ENCODE measurements at regions not wholly inside any gene's neighbourhood (a gene's known extent, or its start where the extent isn't known, plus 50 kb on each side); places are given as distances from the start of the nearest gene placed in this dataset.

GRCh38 chr3:181330821-181331563, 341.5 kb upstream of the DNAJC19 start:
- no peak for DNase-seq (ENCODE audit: low read depth in 1 of 2, low spot score in 2 of 2)
- 81% methylated on average over 5 of the region's 5 CpGs; no CpG with 5 or more reads in 1 of the 2 experiments for WGBS, 2 experiments (ENCODE audit: extremely low coverage in 1 of 2, insufficient coverage in 1 of 2, insufficient read length in 1 of 2, insufficient replicate concordance in 2 of 2, low coverage in 1 of 2, low lambda C conversion rate in 2 of 2, missing lambda C conversion rate in 1 of 2)
- Histone ChIP-seq H3K18ac (ENCODE audit: extremely low read depth, low read length) (no peak overlapping the region), H3K23me2 (ENCODE audit: low read depth, low read length) (no peaks in the 10 kb centered on the region), H3K9me3 (ENCODE audit: insufficient read depth in 2 of 2, low read depth in 1 of 2, low read length in 1 of 2) (no peaks in the 10 kb centered on the region), H4K20me1 (replicated peaks in 1 of 2; ENCODE audit: control insufficient read depth in 1 of 2, insufficient read depth in 2 of 2, low read length in 2 of 2) (no peaks in the 10 kb centered on the region), H2BK15ac (ENCODE audit: low read length) (no peak overlapping the region), H2BK20ac (ENCODE audit: low read length) (no peak overlapping the region), H3K4ac (replicated peaks; ENCODE audit: insufficient read length, low read depth, low read length) (no peak overlapping the region), H3K4me1 (replicated peaks in 1 of 4; ENCODE audit: control insufficient read depth in 3 of 4, insufficient read depth in 4 of 4, low read length in 3 of 4) (peaks cover 0 to 2% (median 0%) of the 10 kb centered on the region in 4 experiments; a peak in 2 of 7 replicates), H3K4me2 (ENCODE audit: insufficient read depth in 1 of 2, low read depth in 2 of 2, low read length in 2 of 2) (no peak overlapping the region), H3K36me3 (ENCODE audit: control insufficient read depth in 2 of 4, insufficient read depth in 4 of 4, low read length in 3 of 4) (no peaks in the 10 kb centered on the region), H2AFZ (ENCODE audit: low read length) (no peak overlapping the region), H4K91ac (replicated peaks; ENCODE audit: insufficient read length, low read length) (no peak overlapping the region), H3K79me2 (ENCODE audit: control insufficient read depth in 1 of 2, insufficient read depth in 2 of 2, low read length in 2 of 2) (no peaks in the 10 kb centered on the region), H3K79me1 (ENCODE audit: low read depth, low read length) (no peaks in the 10 kb centered on the region), H4K8ac (ENCODE audit: extremely low read depth, insufficient read depth, low read length) (no peak overlapping the region), H3K27ac (ENCODE audit: low read depth, low read length) (no peak overlapping the region), H3K9ac (replicated peaks in 1 of 4; ENCODE audit: extremely low read depth in 1 of 4, low read depth in 3 of 4, low read length in 3 of 4) (no peak overlapping the region), H2BK120ac (replicated peaks; ENCODE audit: low read depth, low read length) (no peak overlapping the region), H3K4me3 (ENCODE audit: extremely low read depth in 1 of 4, insufficient read depth in 2 of 4, low read depth in 3 of 4, low read length in 4 of 4) (no peak overlapping the region), H4K5ac (ENCODE audit: insufficient read length, low read depth, low read length) (no peak overlapping the region), H3K27me3 (replicated peaks in 1 of 4; ENCODE audit: control insufficient read depth in 3 of 4, extremely low read depth in 1 of 4, insufficient read depth in 3 of 4, low read length in 3 of 4) (no peaks in the 10 kb centered on the region), H2BK5ac (ENCODE audit: low read depth, low read length) (no peak overlapping the region), H2BK12ac (ENCODE audit: low read depth, low read length) (no peak overlapping the region), H3K14ac (ENCODE audit: insufficient read length) (no peak overlapping the region), H3K23ac (ENCODE audit: insufficient read length) (no peak overlapping the region), H2AK5ac (ENCODE audit: low read depth, low read length) (no peak overlapping the region), H3K56ac (replicated peaks; ENCODE audit: insufficient read length, low read depth, low read length) (no peak overlapping the region)
- POLR2A ChIA-PET (ENCODE audit: partially characterized antibody): no interaction called here
- CTCF ChIA-PET (ENCODE audit: partially characterized antibody): interaction anchor here (0.9 to 1.4 kb wide), 2 partner anchors 12 to 101 kb away, joined by 3 read pairs; no protein-coding TSS in a partner anchor
- FAIRE-seq: no peak
- TF ChIP-seq SIX5 (IDR thresholded peaks at IDR 0.05; ENCODE audit: low read depth, low read length): no peak
